Rectal smooth muscle tissue (tissue), 1 donor: ENCODE measurements at regions not wholly inside any gene's neighbourhood (a gene's known extent, or its start where the extent isn't known, plus 50 kb on each side); places are given as distances from the start of the nearest gene placed in this dataset.

Source experiments
- H3K27ac ChIP-seq: one replicate; pipeline ENCODE4 v1.7.0; 2013; ENCODE audit warnings: low read depth, low read length, inconsistent platforms
- H3K27me3 ChIP-seq: one replicate; pipeline ENCODE4 v1.7.0; 2013; ENCODE audit warnings: low read length; ENCODE audit not compliant: control insufficient read depth, insufficient read depth
- H3K36me3 ChIP-seq: one replicate; pipeline ENCODE4 v1.7.0; 2013; ENCODE audit warnings: low read length; ENCODE audit not compliant: control insufficient read depth, insufficient read depth
- H3K4me1 ChIP-seq: one replicate; pipeline ENCODE4 v1.7.0; 2013; ENCODE audit warnings: low read length; ENCODE audit not compliant: control insufficient read depth, insufficient read depth
- H3K4me3 ChIP-seq: one replicate; pipeline ENCODE4 v1.7.0; 2013; ENCODE audit warnings: low read length
- H3K9ac ChIP-seq: one replicate; pipeline ENCODE4 v1.7.0; 2013; ENCODE audit warnings: low read length

DNA sequence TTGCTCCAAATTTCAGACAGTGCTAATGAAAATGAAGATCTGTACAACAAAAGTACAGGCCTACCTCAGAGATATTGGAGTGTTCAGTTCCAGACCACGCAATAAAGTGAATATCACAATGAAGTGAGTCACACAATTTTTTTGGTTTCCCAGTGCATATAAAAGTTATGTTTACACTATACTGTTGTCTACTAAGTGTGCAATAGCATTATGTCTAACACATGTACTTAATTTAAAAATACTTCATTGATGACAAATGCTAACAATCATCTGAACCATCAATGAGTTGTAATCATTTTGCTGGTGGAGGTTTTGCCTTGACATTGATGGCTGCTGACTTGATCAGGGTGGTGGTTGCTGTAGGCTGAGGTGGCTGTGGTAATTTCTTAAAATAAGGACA lies 60.6 kb upstream of the E2F8 start:
- Histone ChIP-seq H3K4me3 (no peak overlapping the region), H3K36me3 (no peaks in the 10 kb centered on the region), H3K4me1 (no peaks in the 10 kb centered on the region), H3K27me3 (no peaks in the 10 kb centered on the region), H3K27ac (no peak overlapping the region), H3K9ac (no peak overlapping the region)

DNA sequence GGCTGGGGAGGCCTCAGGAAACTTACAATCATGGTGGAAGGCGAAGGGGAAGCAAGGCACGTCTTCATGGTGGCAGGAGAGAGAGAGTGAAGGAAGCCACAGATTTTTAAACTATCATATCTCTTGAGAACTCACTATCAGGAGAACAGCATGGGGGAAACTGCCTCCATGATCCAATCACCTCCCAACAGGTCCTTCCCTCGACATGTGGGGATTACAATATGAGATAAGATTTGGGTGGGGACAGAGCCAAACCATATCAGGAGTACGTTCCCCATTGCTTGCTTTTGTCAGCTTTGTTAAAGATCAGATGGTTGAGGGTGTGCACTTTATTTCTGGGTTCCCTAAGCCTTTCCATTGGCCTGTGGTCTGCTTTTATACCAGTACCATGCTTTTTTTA lies 53.7 kb upstream of the E2F8 start:
- Histone ChIP-seq H3K36me3 (no peaks in the 10 kb centered on the region), H3K4me1 (no peaks in the 10 kb centered on the region), H3K9ac (no peak overlapping the region), H3K4me3 (no peak overlapping the region), H3K27ac (no peak overlapping the region), H3K27me3 (no peaks in the 10 kb centered on the region)

- H3K9ac ChIP-seq: no peak overlapping the region
- H3K27ac ChIP-seq: no peak overlapping the region
- no peaks in the 10 kb centered on the region for H3K4me1 ChIP-seq
- no peaks in the 10 kb centered on the region for H3K27me3 ChIP-seq
- no peak overlapping the region for H3K4me3 ChIP-seq
- no peaks in the 10 kb centered on the region for H3K36me3 ChIP-seq
Observed at GRCh38 chr11:19291064-19291463, 50.3 kb upstream of the E2F8 start.
